ENCODE measurements at regions not wholly inside any gene's neighbourhood (a gene's known extent, or its start where the extent isn't known, plus 50 kb on each side); places are given as distances from the start of the nearest gene placed in this dataset.
A peak's percentile ranks its signal among the peaks of the same experiment; 100 is the strongest.
"Not testable (repeated sequence)": the region's sequence is repeated elsewhere in the genome, so short reads cannot be mapped to it uniquely, and the experiment has no call there.

- Mint-ChIP-seq H3K27me3 (ENCODE audit: low read depth) (no peaks in the 10 kb centered on the region), H3K36me3 (ENCODE audit: low read depth) (no peaks in the 10 kb centered on the region), H3K4me1 (ENCODE audit: low read depth) (peaks cover 33% of the 10 kb centered on the region), H3K27ac (ENCODE audit: unreplicated experiment) (peak overlapping the region; percentile 65), H3K9me3 (ENCODE audit: low read depth) (no peaks in the 10 kb centered on the region), H3K4me3 (ENCODE audit: unreplicated experiment) (no peak overlapping the region)
- TF ChIP-seq CTCF (IDR thresholded peaks at IDR 0.05): no peak
- DNase-seq (ENCODE audit: low spot score): no peak
These were observed 210.8 kb upstream of the ELL2 start for GRCh38 chr5:96172436-96172835.

GRCh38 chr5:96171973-96172372 is 210.3 kb upstream of the ELL2 start:
- H3K27ac Mint-ChIP-seq (ENCODE audit: unreplicated experiment); H3K27me3 Mint-ChIP-seq (ENCODE audit: low read depth); DNase-seq (ENCODE audit: low spot score); H3K9me3 Mint-ChIP-seq (ENCODE audit: low read depth); H3K4me3 Mint-ChIP-seq (ENCODE audit: unreplicated experiment); H3K36me3 Mint-ChIP-seq (ENCODE audit: low read depth): not testable (repeated sequence)
- H3K4me1 Mint-ChIP-seq (ENCODE audit: low read depth): peaks cover 29% of the 10 kb centered on the region

GRCh38 chr5:96170481-96171125 is 209.0 kb upstream of the ELL2 start:
- H3K9me3 Mint-ChIP-seq (ENCODE audit: low read depth); H3K27me3 Mint-ChIP-seq (ENCODE audit: low read depth); DNase-seq (ENCODE audit: low spot score); H3K36me3 Mint-ChIP-seq (ENCODE audit: low read depth); H3K27ac Mint-ChIP-seq (ENCODE audit: unreplicated experiment); H3K4me3 Mint-ChIP-seq (ENCODE audit: unreplicated experiment): not testable (repeated sequence)
- H3K4me1 Mint-ChIP-seq (ENCODE audit: low read depth): peaks cover 23% of the 10 kb centered on the region

- H3K9me3 Mint-ChIP-seq (ENCODE audit: low read depth); H3K27me3 Mint-ChIP-seq (ENCODE audit: low read depth); DNase-seq (ENCODE audit: low spot score); H3K36me3 Mint-ChIP-seq (ENCODE audit: low read depth); H3K27ac Mint-ChIP-seq (ENCODE audit: unreplicated experiment); H3K4me3 Mint-ChIP-seq (ENCODE audit: unreplicated experiment): not testable (repeated sequence)
- H3K4me1 Mint-ChIP-seq (ENCODE audit: low read depth): peaks cover 20% of the 10 kb centered on the region
These were observed 207.2 kb upstream of the ELL2 start for GRCh38 chr5:96168833-96169232.

- no peak for TF ChIP-seq CTCF (IDR thresholded peaks at IDR 0.05)
- Mint-ChIP-seq H3K27ac (ENCODE audit: unreplicated experiment) (no peak overlapping the region), H3K9me3 (ENCODE audit: low read depth) (peaks cover 2% of the 10 kb centered on the region), H3K4me1 (ENCODE audit: low read depth) (peaks cover 13% of the 10 kb centered on the region), H3K4me3 (ENCODE audit: unreplicated experiment) (no peak overlapping the region), H3K36me3 (ENCODE audit: low read depth) (peaks cover 3% of the 10 kb centered on the region), H3K27me3 (ENCODE audit: low read depth) (no peaks in the 10 kb centered on the region)
- no peak for DNase-seq (ENCODE audit: low spot score)
These were observed 197.4 kb upstream of the ELL2 start for GRCh38 chr5:96159043-96159442.

- peaks cover 2% of the 10 kb centered on the region for H3K9me3 Mint-ChIP-seq (ENCODE audit: low read depth)
- no peak overlapping the region for H3K4me3 Mint-ChIP-seq (ENCODE audit: unreplicated experiment)
- DNase-seq (ENCODE audit: low spot score): no peak
- no peak for TF ChIP-seq CTCF (IDR thresholded peaks at IDR 0.05)
- H3K36me3 Mint-ChIP-seq (ENCODE audit: low read depth): peaks cover 3% of the 10 kb centered on the region
- H3K27ac Mint-ChIP-seq (ENCODE audit: unreplicated experiment): no peak overlapping the region
- peaks cover 13% of the 10 kb centered on the region for H3K4me1 Mint-ChIP-seq (ENCODE audit: low read depth)
- no peaks in the 10 kb centered on the region for H3K27me3 Mint-ChIP-seq (ENCODE audit: low read depth)
These were observed 196.2 kb upstream of the ELL2 start for GRCh38 chr5:96157841-96158291.
